HEK293T (cell line): ENCODE measurements at regions not wholly inside any gene's neighbourhood (a gene's known extent, or its start where the extent isn't known, plus 50 kb on each side); places are given as distances from the start of the nearest gene placed in this dataset.

Experiments
- CTCF ChIA-PET: fragments of 350-600 bp; formaldehyde crosslinking; extraction: SDS; loops from one replicate; lab custom pipeline; 2021; ENCODE audit warnings: antibody characterized with exemption, inconsistent platforms; lab: Yijun Ruan, JAX
- POLR2A ChIA-PET: fragments of 350-600 bp; formaldehyde crosslinking; extraction: SDS; loops from one replicate; lab custom pipeline; 2020; ENCODE audit warnings: antibody characterized with exemption, inconsistent platforms; lab: Yijun Ruan, JAX
- DNase-seq: peaks from one replicate; pipeline ENCODE4 v3.0.0; 2012; ENCODE audit warnings: mixed read lengths; ENCODE audit errors: extremely low spot score
- ARNT ChIP-seq: fragments of 450-650 bp; IDR thresholded peaks from 2 replicates; pipeline ENCODE4 v1.6.1; 2017; ENCODE audit warnings: mild to moderate bottlenecking
- BHLHE40 ChIP-seq: fragments of 450-650 bp; IDR thresholded peaks from 2 replicates; pipeline ENCODE4 v1.6.1; 2016; ENCODE audit warnings: mild to moderate bottlenecking, moderate library complexity, borderline replicate concordance
- CTBP1 ChIP-seq: fragments of 450-650 bp; IDR thresholded peaks from 2 replicates; pipeline ENCODE4 v1.6.1; 2016; ENCODE audit warnings: borderline replicate concordance
- ELF4 ChIP-seq: fragments of 450-650 bp; IDR thresholded peaks from 2 replicates; pipeline ENCODE4 v1.6.1; 2017; ENCODE audit warnings: antibody characterized with exemption
- FOXA1 ChIP-seq: fragments of 450-650 bp; IDR thresholded peaks from 2 replicates; pipeline ENCODE4 v1.6.1; 2016; ENCODE audit warnings: mild to moderate bottlenecking
- FOXK2 ChIP-seq: fragments of 450-650 bp; IDR thresholded peaks from 2 replicates; pipeline ENCODE4 v1.6.1; 2016; ENCODE audit warnings: mild to moderate bottlenecking
- FOXM1 ChIP-seq: fragments of 450-650 bp; IDR thresholded peaks from 2 replicates; pipeline ENCODE4 v1.6.1; 2017; ENCODE audit warnings: mild to moderate bottlenecking, borderline replicate concordance
- HDGF ChIP-seq: fragments of 450-650 bp; IDR thresholded peaks from 2 replicates; pipeline ENCODE4 v1.6.1; 2017; ENCODE audit warnings: antibody characterized with exemption, borderline replicate concordance
- L3MBTL2 ChIP-seq: fragments of 450-650 bp; conservative IDR thresholded peaks from 2 replicates; pipeline ENCODE4 v1.6.1; 2016; ENCODE audit warnings: mild to moderate bottlenecking
- LEF1 ChIP-seq: fragments of 450-650 bp; IDR thresholded peaks from 2 replicates; pipeline ENCODE4 v1.6.1; 2017; ENCODE audit warnings: mild to moderate bottlenecking, borderline replicate concordance
- NFRKB ChIP-seq: fragments of 450-650 bp; IDR thresholded peaks from 2 replicates; pipeline ENCODE4 v1.6.1; 2016; ENCODE audit warnings: mild to moderate bottlenecking, moderate library complexity
- SP1 ChIP-seq: fragments of 450-650 bp; IDR thresholded peaks from 2 replicates; pipeline ENCODE4 v1.6.1; 2017
- SUZ12 ChIP-seq: fragments of 450-650 bp; IDR thresholded peaks from 2 replicates; pipeline ENCODE4 v1.6.1; 2016; ENCODE audit warnings: mild to moderate bottlenecking
- TARDBP ChIP-seq: fragments of 450-650 bp; IDR thresholded peaks from 2 replicates; pipeline ENCODE4 v1.6.1; 2016
- ZNF384 ChIP-seq: fragments of 450-650 bp; IDR thresholded peaks from 2 replicates; pipeline ENCODE4 v1.6.1; 2016
- TF ChIP-seq, protein P1 (sequence below): fragments of 450-650 bp; IDR thresholded peaks from 2 replicates; pipeline ENCODE4 v1.6.1; 2016

DNA sequence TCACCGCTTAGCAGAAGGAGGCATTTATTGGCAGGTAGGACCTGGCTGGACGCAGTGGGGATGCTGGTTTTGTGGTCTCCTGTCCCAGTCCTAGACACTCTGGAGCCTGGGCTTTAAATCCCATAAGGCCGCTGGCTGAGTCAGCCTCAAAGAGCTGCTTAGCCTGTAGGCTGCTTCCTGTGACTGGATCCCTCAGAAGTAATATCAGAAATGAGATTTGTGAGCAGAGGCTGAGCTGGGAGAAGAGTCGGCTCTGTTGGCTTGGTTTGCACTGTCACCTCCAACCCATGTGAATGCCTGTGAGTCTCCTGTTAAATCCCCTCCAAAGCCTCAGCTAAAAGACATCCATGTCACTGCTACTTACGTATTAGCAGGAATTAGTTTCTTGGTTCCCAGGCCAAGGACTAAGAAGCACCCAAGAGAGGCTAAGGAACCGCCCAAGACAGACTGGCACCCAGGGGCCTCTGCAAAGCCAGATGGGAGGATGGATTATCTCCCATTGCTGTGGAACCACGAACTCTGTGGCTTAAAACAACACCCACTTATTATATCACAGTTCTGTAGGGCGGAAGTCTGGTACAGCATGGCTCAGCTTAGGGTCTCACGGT is 289.4 kb downstream of the CDC5L start:
- TF ChIP-seq NFRKB, result no peak
- TF ChIP-seq, protein P1, sequence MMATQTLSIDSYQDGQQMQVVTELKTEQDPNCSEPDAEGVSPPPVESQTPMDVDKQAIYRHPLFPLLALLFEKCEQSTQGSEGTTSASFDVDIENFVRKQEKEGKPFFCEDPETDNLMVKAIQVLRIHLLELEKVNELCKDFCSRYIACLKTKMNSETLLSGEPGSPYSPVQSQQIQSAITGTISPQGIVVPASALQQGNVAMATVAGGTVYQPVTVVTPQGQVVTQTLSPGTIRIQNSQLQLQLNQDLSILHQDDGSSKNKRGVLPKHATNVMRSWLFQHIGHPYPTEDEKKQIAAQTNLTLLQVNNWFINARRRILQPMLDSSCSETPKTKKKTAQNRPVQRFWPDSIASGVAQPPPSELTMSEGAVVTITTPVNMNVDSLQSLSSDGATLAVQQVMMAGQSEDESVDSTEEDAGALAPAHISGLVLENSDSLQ, result no peak
- DNase-seq, result no peak
- CTCF ChIA-PET, result interaction anchor here (0.5 to 2.1 kb wide), 4 partner anchors 9 to 24 kb away, joined by 3 to 4 read pairs (median 3); no protein-coding TSS in a partner anchor
- POLR2A ChIA-PET, result no interaction called here

DNA sequence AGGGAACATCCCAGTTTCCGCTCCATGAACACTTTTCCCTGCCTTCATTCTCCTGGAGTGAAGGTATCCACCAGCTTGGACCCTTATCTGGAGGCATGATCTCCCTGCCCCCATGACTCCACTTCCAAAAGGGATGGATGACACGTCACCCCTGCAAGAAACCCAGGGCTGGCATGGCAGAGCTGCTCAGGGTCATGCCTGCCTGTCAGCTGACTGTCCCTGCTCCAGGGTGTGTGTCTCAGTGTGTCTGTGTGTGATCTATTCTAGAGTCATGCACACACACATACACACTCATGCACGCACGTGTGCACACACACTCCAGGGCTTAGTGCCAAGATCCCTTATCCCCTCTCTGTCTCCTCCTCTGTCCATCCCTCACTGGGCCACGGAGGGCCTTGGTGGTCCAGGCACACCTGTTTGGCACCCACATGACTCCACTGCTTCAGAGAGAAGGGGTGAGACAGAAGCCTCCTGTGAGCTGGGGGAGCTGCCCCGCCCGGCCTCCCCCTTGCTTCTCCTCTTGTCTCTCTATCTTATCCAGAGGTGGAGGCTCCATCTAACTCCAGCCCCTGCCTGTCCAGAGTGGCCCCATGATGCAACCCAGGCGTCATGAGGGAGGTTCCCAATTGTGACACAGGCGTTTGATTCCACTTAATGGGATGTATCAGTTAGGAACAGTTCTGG is 290.9 kb downstream of the CDC5L start:
- POLR2A ChIA-PET, result no interaction called here
- no peak for TF ChIP-seq SUZ12
- TF ChIP-seq NFRKB, result no peak
- no peak for TF ChIP-seq ELF4
- no peak for TF ChIP-seq ZNF384
- TF ChIP-seq FOXK2, result no peak
- no peak for TF ChIP-seq FOXA1
- TF ChIP-seq ARNT, result no peak
- TF ChIP-seq L3MBTL2, result no peak
- CTCF ChIA-PET, result interaction anchor here (1.4 kb wide), 1 partner anchor 11 kb away, joined by 3 read pairs; no protein-coding TSS in a partner anchor

DNA sequence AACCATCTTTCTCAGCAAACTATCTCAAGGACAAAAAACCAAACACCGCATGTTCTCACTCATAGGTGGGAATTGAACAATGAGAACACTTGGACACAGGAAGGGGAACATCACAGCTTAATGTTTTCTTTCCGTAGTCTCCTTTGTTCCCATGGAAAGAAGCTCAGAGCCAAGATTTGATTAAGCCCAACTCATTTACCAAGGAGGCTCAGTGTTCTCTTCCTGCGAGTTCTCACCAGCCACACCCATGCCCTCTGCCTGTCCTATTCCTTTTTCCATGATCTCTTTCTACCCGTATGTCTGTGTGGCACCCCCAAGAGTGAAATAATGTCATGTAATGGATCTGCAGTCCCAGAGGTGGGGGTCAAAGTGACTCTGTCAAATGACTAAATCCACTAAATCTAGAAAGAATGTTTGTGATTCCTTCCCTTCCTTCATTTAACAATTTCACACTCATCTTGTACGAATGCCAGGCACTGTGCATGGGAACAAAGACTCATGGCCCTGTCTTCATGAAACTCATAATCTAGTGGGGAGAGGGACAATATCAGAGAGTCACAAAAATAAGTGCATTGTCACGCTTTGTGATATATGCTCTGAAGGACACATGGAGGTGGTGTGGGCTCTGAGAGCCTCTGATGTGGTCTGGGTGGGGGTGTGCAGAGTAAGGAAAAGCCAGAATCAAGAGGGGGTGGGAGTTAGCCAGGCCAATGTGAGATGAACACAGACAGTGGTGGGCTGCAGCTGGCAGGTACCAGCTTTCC is 292.1 kb downstream of the CDC5L start:
- TF ChIP-seq FOXM1, result no peak
- POLR2A ChIA-PET, result no interaction called here
- CTCF ChIA-PET, result interaction anchor here (0.7 to 1.0 kb wide), 2 partner anchors 10 to 11 kb away, joined by 3 to 4 read pairs; no protein-coding TSS in a partner anchor
- DNase-seq, result no peak

More for the DNA sequence above, 290.9 kb downstream of the CDC5L start:
- no peak for DNase-seq

DNA sequence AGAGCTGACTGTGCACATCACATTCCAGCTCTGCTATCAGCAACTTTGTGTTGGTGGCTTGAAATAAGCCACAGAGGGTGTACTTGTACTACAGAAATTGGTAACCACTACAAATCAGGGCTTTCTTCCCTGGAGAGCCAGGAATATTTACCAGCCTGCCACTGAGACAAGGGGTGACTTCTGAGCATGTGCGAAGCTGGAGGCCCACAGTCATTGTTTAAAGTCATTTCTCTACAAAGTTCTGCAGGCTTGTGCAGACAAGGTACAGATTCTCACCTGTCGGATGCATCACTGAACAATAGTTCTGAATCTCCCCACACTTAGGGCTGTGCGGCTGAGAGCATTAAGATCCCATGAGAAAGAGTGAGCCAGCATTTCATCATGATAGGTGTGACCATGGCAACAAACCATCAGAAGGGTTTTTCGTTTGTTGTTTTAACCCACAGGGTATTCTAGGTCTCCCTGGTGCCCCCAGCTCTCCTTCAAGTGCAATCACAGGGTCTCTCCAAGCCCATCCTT is 292.8 kb downstream of the CDC5L start:
- no peak for TF ChIP-seq LEF1
- no peak for DNase-seq
- ChIA-PET POLR2A (no interaction called here), CTCF (interaction anchor here (0.7 kb wide), 1 partner anchor 12 kb away, joined by 3 read pairs; no protein-coding TSS in a partner anchor)

DNA sequence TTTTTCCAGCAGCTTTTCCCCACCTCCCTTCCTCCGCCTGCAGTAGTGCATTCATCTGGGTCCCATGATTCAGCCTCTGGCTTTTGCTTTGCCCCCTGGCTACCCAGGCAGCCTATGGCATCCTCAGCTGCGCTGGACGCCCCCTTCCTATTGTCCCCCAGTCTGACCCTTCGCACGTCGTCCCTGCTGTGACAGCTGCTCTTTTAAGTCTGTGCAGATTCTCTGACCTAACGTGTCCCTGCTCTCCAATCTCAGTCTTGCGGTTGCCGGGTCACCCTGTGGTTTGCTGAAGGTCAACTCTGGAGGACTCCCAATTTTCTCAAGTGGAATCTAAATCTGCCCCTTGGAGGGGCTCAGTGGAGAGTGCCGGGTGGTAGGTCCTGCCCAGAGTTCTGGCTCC is 294.3 kb downstream of the CDC5L start:
- POLR2A ChIA-PET, result no interaction called here
- DNase-seq, result no peak
- CTCF ChIA-PET, result no interaction called here

DNA sequence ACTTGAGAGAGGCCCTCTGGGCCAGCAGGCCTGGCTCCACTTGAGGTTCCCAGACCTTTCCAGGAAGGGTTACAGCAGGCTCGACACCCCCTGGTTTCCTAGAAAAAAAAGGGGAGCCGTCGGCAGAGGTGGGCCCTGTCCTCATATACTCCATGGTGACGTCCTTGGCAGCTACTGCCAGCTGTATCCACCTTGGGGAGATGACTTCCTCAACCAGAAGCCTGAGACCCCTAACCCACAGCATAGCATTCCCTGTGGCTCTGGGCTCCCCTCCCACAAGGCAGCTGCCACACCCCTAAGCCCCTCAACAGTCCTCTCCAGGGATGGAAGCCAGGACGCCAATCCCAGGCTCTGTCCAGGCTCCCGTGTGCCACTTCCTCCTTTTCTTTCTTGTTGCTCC is 294.8 kb downstream of the CDC5L start:
- ChIA-PET POLR2A (no interaction called here), CTCF (no interaction called here)
- DNase-seq, result no peak
- TF ChIP-seq SUZ12 (no peak), L3MBTL2 (no peak), ELF4 (no peak), FOXA1 (no peak), ZNF384 (no peak)
- TF ChIP-seq, protein P1, result no peak

More for the DNA sequence above, 294.3 kb downstream of the CDC5L start:
- TF ChIP-seq L3MBTL2 (no peak), SP1 (no peak), HDGF (no peak), NFRKB (no peak), CTBP1 (no peak), ARNT (no peak), LEF1 (no peak), FOXA1 (no peak), SUZ12 (no peak), FOXK2 (no peak), ZNF384 (no peak), FOXM1 (no peak), BHLHE40 (no peak), TARDBP (no peak), ELF4 (no peak)
- TF ChIP-seq, protein P1, result no peak
